Cardiac muscle cell (in vitro differentiated cells and primary cell): ENCODE measurements at regions not wholly inside any gene's neighbourhood (a gene's known extent, or its start where the extent isn't known, plus 50 kb on each side); places are given as distances from the start of the nearest gene placed in this dataset.

Experiments
- DNase-seq, 2 donors: peaks; one replicate each; pipeline versions ENCODE4 v3.0.0 to v3.0.0-alpha.2; 2010 to 2017; ENCODE audit warnings: low read depth in 1 of 2, low spot score in 1 of 2
- H3K27ac ChIP-seq: fragments of 200-600 bp; sonication (generic); 2 replicates; pipeline ENCODE4 v1.5.1; 2016
- H3K27me3 ChIP-seq: fragments of 200-600 bp; sonication (generic); 2 replicates; pipeline ENCODE4 v1.6.0; 2016; ENCODE audit warnings: control low read depth
- H3K36me3 ChIP-seq: fragments of 200-600 bp; sonication (generic); 2 replicates; pipeline ENCODE4 v1.5.1; 2016; ENCODE audit warnings: control low read depth
- H3K4me1 ChIP-seq: fragments of 200-600 bp; sonication (generic); 2 replicates; pipeline ENCODE4 v1.8.1; 2017; ENCODE audit warnings: low read depth, mild to moderate bottlenecking, mixed run types
- H3K4me3 ChIP-seq: fragments of 200-600 bp; sonication (generic); 2 replicates; pipeline ENCODE4 v1.5.1; 2016; ENCODE audit warnings: mild to moderate bottlenecking
- H3K9me3 ChIP-seq: fragments of 200-600 bp; sonication (generic); 2 replicates; pipeline ENCODE4 v1.5.1; 2017; ENCODE audit warnings: low read depth, mild to moderate bottlenecking, control low read depth
- CTCF ChIP-seq: IDR thresholded peaks from 2 replicates; pipeline ENCODE4 v1.5.1; 2012; ENCODE audit warnings: low read depth, mild to moderate bottlenecking, low read length

- Histone ChIP-seq H3K27me3 (no peaks in the 10 kb centered on the region), H3K36me3 (no peaks in the 10 kb centered on the region), H3K27ac (no peak overlapping the region), H3K9me3 (no peaks in the 10 kb centered on the region), H3K4me3 (no peak overlapping the region), H3K4me1 (peaks cover 11% of the 10 kb centered on the region)
- no peak for TF ChIP-seq CTCF
- no peak for DNase-seq
These were observed 297.8 kb upstream of the IRX1 start for GRCh38 chr5:3297853-3298252.

- Histone ChIP-seq H3K4me1 (no peaks in the 10 kb centered on the region), H3K27me3 (no peaks in the 10 kb centered on the region), H3K4me3 (no peak overlapping the region), H3K9me3 (no peaks in the 10 kb centered on the region), H3K27ac (no peak overlapping the region), H3K36me3 (no peaks in the 10 kb centered on the region)
- no peak for DNase-seq
- TF ChIP-seq CTCF: no peak
These were observed 307.3 kb upstream of the IRX1 start for GRCh38 chr5:3288325-3288724.

- TF ChIP-seq CTCF: no peak
- no peaks in the 10 kb centered on the region for H3K4me1 ChIP-seq
- H3K4me3 ChIP-seq: no peak overlapping the region
- no peaks in the 10 kb centered on the region for H3K9me3 ChIP-seq
- no peaks in the 10 kb centered on the region for H3K27me3 ChIP-seq
- no peaks in the 10 kb centered on the region for H3K36me3 ChIP-seq
- no peak overlapping the region for H3K27ac ChIP-seq
- DNase-seq: no peak
These were observed 308.1 kb upstream of the IRX1 start for GRCh38 chr5:3287516-3287915.

- TF ChIP-seq CTCF: no peak
- Histone ChIP-seq H3K4me3 (no peak overlapping the region), H3K9me3 (no peaks in the 10 kb centered on the region), H3K4me1 (no peaks in the 10 kb centered on the region), H3K36me3 (no peaks in the 10 kb centered on the region), H3K27me3 (no peaks in the 10 kb centered on the region), H3K27ac (no peak overlapping the region)
- no peak for DNase-seq
These were observed 310.0 kb upstream of the IRX1 start for GRCh38 chr5:3285621-3286020.

- no peak for TF ChIP-seq CTCF
- no peak overlapping the region for H3K27ac ChIP-seq
- no peaks in the 10 kb centered on the region for H3K9me3 ChIP-seq
- no peak overlapping the region for H3K4me3 ChIP-seq
- no peaks in the 10 kb centered on the region for H3K36me3 ChIP-seq
- DNase-seq: no peak
- no peaks in the 10 kb centered on the region for H3K27me3 ChIP-seq
- H3K4me1 ChIP-seq: no peaks in the 10 kb centered on the region
These were observed 311.1 kb upstream of the IRX1 start for GRCh38 chr5:3284506-3284905.

- DNase-seq: no peak
- H3K9me3 ChIP-seq: no peaks in the 10 kb centered on the region
- no peak overlapping the region for H3K27ac ChIP-seq
- no peak overlapping the region for H3K4me3 ChIP-seq
- TF ChIP-seq CTCF: no peak
- no peaks in the 10 kb centered on the region for H3K36me3 ChIP-seq
- no peaks in the 10 kb centered on the region for H3K27me3 ChIP-seq
- no peaks in the 10 kb centered on the region for H3K4me1 ChIP-seq
These were observed 312.8 kb upstream of the IRX1 start for GRCh38 chr5:3282841-3283240.
